HG03097 (cell line): ENCODE measurements at regions not wholly inside any gene's neighbourhood (a gene's known extent, or its start where the extent isn't known, plus 50 kb on each side); places are given as distances from the start of the nearest gene placed in this dataset.

ENCODE experiments used
- ATAC-seq: cut with Tn5 transposase; IDR thresholded peaks from one replicate; pipeline ENCODE4 v1.9.1; 2021; ENCODE audit not compliant: unreplicated experiment, low FRiP score

DNA sequence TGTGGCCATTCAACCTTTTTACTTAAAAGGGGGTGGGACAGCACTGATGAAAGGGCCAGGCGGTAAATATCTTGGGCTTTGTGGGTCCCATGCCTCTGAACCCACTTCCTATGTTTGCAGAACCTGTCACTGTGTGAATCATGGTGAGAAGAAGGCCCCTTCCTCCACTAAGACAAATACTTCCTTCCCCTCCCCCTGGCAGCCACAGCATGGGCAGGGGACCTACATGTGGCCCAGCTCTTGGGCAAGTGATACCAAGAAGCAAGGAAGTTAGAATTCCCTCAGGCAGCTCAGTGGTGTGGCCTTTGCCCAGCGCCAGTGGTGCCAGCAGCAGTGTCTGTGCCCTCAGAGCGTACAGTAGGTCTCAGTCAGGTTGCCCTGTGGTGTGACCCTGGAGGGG, 168.6 kb downstream of the TRIM33 start:
- no peak for ATAC-seq

GRCh38 chr1:114341856-114342255, 169.1 kb downstream of the TRIM33 start:
- ATAC-seq: no peak

GRCh38 chr1:114341299-114341698, 169.7 kb downstream of the TRIM33 start:
- no peak for ATAC-seq

GRCh38 chr1:114340892-114341291, 170.1 kb downstream of the TRIM33 start:
- no peak for ATAC-seq

- no peak for ATAC-seq
Measured at GRCh38 chr1:114339379-114339778, 171.6 kb downstream of the TRIM33 start.

DNA sequence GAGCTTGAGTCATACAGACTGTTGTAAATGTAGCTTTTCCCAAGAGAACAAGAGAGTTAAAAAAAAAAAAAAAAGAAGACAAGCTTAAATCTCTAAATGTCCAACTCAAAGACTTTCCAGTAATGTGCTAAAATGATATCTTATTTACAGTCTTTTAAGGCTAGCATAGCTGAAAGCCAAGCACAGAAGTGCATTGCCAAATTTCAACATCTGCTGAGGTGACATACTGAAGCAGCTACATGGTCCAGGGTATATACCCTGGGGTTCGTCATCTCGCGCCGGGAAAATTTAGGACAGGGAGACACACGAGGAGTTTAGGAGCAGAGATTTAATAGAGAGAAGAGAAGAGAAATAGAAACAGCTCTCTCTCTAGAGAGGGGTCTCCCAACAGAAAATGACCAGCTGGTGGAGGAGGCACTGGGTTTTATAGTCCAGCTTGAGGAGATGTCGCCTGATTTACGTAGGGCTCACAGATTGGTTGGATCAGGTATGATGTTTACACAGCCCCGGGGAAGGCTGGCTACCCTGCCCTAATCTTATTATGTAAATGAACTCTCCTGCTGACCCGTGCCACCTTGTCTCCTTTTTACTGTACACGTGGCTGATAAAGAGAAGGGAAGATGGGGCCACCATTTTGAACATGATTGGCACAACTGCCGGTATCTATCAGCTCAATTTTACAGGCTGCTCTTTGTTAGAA, 172.7 kb downstream of the TRIM33 start:
- ATAC-seq: no peak

- ATAC-seq: no peak
Measured at GRCh38 chr1:114337417-114337816, 173.6 kb downstream of the TRIM33 start.

- no peak for ATAC-seq
Measured at GRCh38 chr1:114336360-114336759, 174.6 kb downstream of the TRIM33 start.

GRCh38 chr1:114335273-114335672, 175.7 kb downstream of the TRIM33 start:
- ATAC-seq: no peak

- no peak for ATAC-seq
Measured at GRCh38 chr1:114334297-114334696, 176.7 kb downstream of the TRIM33 start.

- ATAC-seq: no peak
Measured at GRCh38 chr1:114333690-114334089, 177.3 kb downstream of the TRIM33 start.

DNA sequence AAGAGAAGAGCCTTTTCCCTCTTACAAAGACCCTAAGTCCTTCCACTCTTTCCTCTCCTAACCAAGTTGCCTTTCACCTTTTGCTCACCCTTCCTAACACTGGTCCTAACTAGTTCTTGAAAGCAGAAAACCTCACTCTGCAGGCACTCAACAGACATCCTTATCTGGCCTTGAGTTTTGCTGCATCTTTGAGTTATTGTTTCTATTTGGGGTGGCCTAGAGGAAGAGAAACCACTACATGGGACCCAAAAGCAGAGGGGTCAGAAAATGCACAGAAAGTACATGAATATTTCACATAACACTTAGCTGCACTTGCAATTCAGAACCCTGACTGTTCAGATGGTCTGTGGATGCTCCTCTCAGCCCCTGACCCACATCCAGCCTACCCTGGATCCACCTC, 178.3 kb upstream of the SYT6 start:
- ATAC-seq: no peak

GRCh38 chr1:114330451-114330983, 176.8 kb upstream of the SYT6 start:
- ATAC-seq: no peak

DNA sequence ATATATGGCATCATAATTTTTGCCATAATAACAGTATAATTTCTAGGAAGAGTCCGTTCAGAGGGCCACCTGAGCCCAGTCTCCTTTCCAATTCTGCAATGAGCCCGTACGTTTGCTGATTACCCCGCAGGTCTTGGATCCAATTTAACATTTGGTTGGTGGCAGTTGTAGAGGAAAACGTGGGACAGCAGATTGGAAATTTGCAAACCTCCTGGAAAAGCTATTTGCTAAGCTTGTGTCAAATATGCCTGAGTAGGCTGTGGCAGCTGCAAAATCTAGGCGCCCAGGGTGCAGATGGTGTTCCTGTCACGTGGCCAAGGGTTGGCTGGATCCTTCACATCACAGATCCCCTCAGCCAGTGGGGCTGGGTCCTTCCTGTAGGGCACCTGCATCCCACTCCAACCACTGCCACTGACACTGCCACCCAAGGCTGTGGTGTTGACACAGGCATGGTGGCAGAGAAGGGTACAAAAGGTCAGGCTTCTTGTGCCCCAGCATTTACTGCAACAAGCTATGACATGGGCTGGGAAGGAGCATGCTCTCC, 174.8 kb upstream of the SYT6 start:
- no peak for ATAC-seq

- no peak for ATAC-seq
Measured at GRCh38 chr1:114324662-114324965, 170.9 kb upstream of the SYT6 start.

DNA sequence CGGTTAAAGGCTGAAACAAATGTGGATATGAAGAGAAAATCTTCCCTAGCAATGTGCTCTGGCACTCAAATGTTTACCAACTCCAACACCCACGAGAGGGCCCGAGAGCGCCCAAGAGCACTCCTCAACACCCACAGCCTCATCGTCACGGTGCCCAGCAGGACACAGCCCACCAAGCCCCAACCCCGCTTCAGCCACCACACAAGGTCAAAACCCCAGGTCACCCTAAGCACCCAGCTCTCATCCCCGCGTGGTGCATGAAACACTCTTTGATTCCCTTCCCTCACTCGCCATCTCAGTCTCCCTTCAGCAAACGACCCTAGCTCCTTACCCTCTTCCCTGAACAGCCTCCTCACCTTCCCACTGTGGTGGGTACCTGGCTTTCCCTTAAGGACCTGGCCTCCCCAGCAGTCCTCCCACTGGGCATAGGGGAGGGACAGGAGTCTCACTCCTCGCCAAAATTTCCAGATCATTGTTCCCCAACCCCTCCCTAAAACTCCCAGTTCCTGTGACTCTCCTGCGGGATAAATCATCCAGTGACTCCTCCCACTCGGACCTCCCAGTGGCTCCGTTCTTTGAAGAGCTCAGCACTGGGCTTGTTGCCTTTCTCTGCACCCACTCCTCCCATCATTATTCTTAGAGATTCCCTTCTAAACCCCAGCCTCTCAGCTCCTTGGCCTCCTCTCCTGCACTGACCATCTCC, 170.4 kb upstream of the SYT6 start:
- ATAC-seq: no peak

DNA sequence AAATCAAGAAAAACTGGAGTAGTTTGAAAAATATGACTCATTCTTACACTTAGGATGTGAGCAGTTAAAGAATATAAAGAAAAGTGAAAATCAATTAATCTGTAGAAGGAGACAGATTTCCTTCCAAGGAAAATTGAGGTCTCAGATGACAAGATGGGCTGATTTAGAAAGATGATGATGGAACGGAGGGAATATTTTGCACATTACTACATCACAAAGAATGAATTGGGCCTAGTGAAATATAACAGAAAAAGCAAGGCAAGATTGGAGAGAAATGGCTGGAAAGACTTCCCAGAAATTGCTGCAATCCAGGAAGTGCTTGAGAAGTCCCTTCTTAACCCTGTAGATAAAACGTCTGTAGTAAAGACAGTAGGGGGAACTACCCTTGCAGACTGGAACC, 169.1 kb upstream of the SYT6 start:
- ATAC-seq: no peak

DNA sequence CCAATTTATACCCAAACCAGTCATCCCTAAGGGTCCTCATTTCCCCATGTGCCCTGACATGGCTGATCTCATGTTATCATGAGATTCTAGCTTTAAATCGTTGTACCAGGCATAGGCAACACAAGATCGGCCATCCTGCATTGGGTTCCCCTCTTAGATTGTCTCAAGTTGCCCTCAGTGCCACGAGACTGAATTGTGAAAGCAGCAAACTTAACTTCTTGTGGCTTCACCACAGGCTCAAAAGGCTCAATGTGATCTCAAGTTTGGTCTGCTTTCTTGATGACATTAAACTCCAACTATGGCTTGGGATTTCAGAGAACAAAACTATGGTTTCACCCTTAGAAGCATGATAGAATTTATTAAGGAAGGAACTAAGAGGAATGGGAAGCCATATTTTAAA, 168.5 kb upstream of the SYT6 start:
- ATAC-seq: no peak

DNA sequence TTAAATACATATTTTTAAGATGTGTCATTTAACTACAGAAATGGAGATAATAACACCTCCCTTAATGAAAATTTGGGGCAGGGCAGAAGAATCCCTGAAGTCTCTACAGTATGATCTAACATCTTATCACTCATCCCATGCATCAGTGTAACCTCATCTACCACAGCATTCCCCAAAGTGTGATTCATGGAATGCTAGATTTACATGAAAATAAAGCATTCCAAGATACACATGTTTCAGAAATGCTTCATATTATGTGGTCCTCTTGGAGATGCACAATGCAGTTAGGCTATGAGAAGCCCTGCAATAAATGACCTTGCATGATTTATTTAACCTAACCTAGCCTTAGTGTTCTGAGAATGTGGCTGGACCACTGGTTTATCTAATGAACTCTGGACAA, 166.9 kb upstream of the SYT6 start:
- no peak for ATAC-seq

GRCh38 chr1:114319418-114319817, 165.7 kb upstream of the SYT6 start:
- ATAC-seq: no peak

- no peak for ATAC-seq
Measured at GRCh38 chr1:114318961-114319360, 165.3 kb upstream of the SYT6 start.

- no peak for ATAC-seq
Measured at GRCh38 chr1:114316204-114316603, 162.5 kb upstream of the SYT6 start.
